Endothelial cell of umbilical vein (primary cell): ENCODE measurements at regions not wholly inside any gene's neighbourhood (a gene's known extent, or its start where the extent isn't known, plus 50 kb on each side); places are given as distances from the start of the nearest gene placed in this dataset.

Experiments used
- BruUV-seq: library from RNA; stranded (reverse); fragments of 400-500 nt; replicated peaks from 2 replicates; lab custom pipeline; 2021; lab: Mats Ljungman, UMichigan
- CTCF ChIA-PET: fragments of 300-600, 350-600 bp; sonication (Branson Sonifier 250); formaldehyde crosslinking; loops from one replicate; lab custom pipeline; 2021; ENCODE audit warnings: antibody characterized with exemption, inconsistent platforms; lab: Charles Lee
- POLR2A ChIA-PET: fragments of 300-600, 350-600 bp; sonication (Branson Sonifier 250); formaldehyde crosslinking; loops from one replicate; lab custom pipeline; 2021; ENCODE audit warnings: antibody characterized with exemption, inconsistent platforms; lab: Charles Lee
- DNase-seq: peaks from one replicate; pipeline ENCODE4 v3.0.0-alpha.2; 2011; ENCODE audit warnings: low read depth, low spot score
- FAIRE-seq: peaks from 2 replicates; lab custom pipeline; 2011; peaks lifted over from hg19 to GRCh38; lab: Jason Lieb, UNC
- H2AFZ ChIP-seq: 2 replicates; pipeline ENCODE4 v1.6.0; 2012; ENCODE audit warnings: low read depth, low read length, control low read depth, inconsistent platforms
- H3K27ac ChIP-seq: 2 replicates; pipeline ENCODE4 v1.5.1; 2011; ENCODE audit warnings: low read depth, mild to moderate bottlenecking, control low read depth, low read length, moderate library complexity; ENCODE audit not compliant: insufficient read depth
- H3K27me3 ChIP-seq, 2 experiments: 2 replicates each; pipeline versions ENCODE4 v1.6.0 to v1.6.1; 2011; ENCODE audit warnings: low read length in 2 of 2, mixed read lengths in 1 of 2; ENCODE audit not compliant: control insufficient read depth in 2 of 2, insufficient read depth in 2 of 2
- H3K36me3 ChIP-seq, 2 experiments: 2 replicates in 1 of 2; 3 replicates in 1 of 2; pipeline ENCODE4 v1.5.1; 2011; ENCODE audit warnings: low read length in 2 of 2, mild to moderate bottlenecking in 1 of 2, moderate library complexity in 1 of 2; ENCODE audit not compliant: control insufficient read depth in 2 of 2, insufficient read depth in 2 of 2; ENCODE audit errors: extremely low read depth in 1 of 2
- H3K4me1 ChIP-seq: 3 replicates; pipeline ENCODE4 v1.5.1; 2011; ENCODE audit warnings: mild to moderate bottlenecking, low read length; ENCODE audit not compliant: control insufficient read depth, insufficient read depth; ENCODE audit errors: extremely low read depth
- H3K4me2 ChIP-seq: 2 replicates; pipeline ENCODE4 v1.6.1; 2011; ENCODE audit warnings: low read length, control low read depth, mixed read lengths; ENCODE audit not compliant: insufficient read depth
- H3K4me3 ChIP-seq, 3 experiments: fragments of 200-600 bp in 1 of 3; sonication (generic), shearing (Covaris generic) in 1 of 3; replicated peaks in 1 of 3; 2 replicates each; pipeline ENCODE4 v1.5.1; 2011 to 2016; ENCODE audit warnings: control low read depth in 3 of 3, low read length in 3 of 3, mild to moderate bottlenecking in 2 of 3, inconsistent platforms in 1 of 3, low read depth in 1 of 3, moderate library complexity in 1 of 3; ENCODE audit not compliant: insufficient read depth in 1 of 3
- H3K79me2 ChIP-seq: 2 replicates; pipeline ENCODE4 v1.6.0; 2012; ENCODE audit warnings: low read length, inconsistent platforms; ENCODE audit not compliant: control insufficient read depth, insufficient read depth
- H3K9ac ChIP-seq: replicated peaks from 2 replicates; pipeline ENCODE3; 2011; ENCODE audit warnings: low read length, control low read depth; ENCODE audit not compliant: insufficient read depth; ENCODE audit errors: extremely low read depth
- H3K9me1 ChIP-seq: replicated peaks from 3 replicates; pipeline ENCODE4 v1.6.0; 2011; ENCODE audit warnings: mild to moderate bottlenecking, low read length; ENCODE audit not compliant: control insufficient read depth, insufficient read depth; ENCODE audit errors: extremely low read depth
- H3K9me3 ChIP-seq: replicated peaks from 2 replicates; pipeline ENCODE4 v1.5.1; 2012; ENCODE audit warnings: low read length, inconsistent platforms; ENCODE audit not compliant: control insufficient read depth, insufficient read depth
- H4K20me1 ChIP-seq: replicated peaks from 2 replicates; pipeline ENCODE3; 2011; ENCODE audit warnings: mild to moderate bottlenecking, low read length; ENCODE audit not compliant: control insufficient read depth, insufficient read depth; ENCODE audit errors: extremely low read depth
- CTCF ChIP-seq, 2 donors: IDR thresholded peaks; 1 replicate in 1 of 2; 2 replicates in 1 of 2; pipeline ENCODE4 v1.5.1; 2011; ENCODE audit warnings: low read length in 2 of 2, mild to moderate bottlenecking in 2 of 2, moderate library complexity in 2 of 2, control low read depth in 1 of 2, inconsistent platforms in 1 of 2, low read depth in 1 of 2; ENCODE audit not compliant: insufficient read depth in 1 of 2; ENCODE audit errors: extremely low read depth in 1 of 2
- EZH2 ChIP-seq: IDR thresholded peaks from 2 replicates; pipeline ENCODE4 v1.6.1; 2012; ENCODE audit warnings: borderline replicate concordance, low read depth, mild to moderate bottlenecking, moderate library complexity, low read length, inconsistent platforms; ENCODE audit not compliant: severe bottlenecking
- FOS ChIP-seq: IDR thresholded peaks from 2 replicates; pipeline ENCODE4 v1.6.1; 2011; ENCODE audit warnings: mild to moderate bottlenecking, low read length, moderate library complexity, borderline replicate concordance; ENCODE audit not compliant: insufficient read depth
- GATA2 ChIP-seq: IDR thresholded peaks from 2 replicates; pipeline ENCODE4 v1.7.0; 2011; ENCODE audit warnings: low read depth, mild to moderate bottlenecking, moderate library complexity, mixed read lengths, low read length; ENCODE audit not compliant: insufficient read length, insufficient read depth
- JUN ChIP-seq: IDR thresholded peaks from 2 replicates; pipeline ENCODE4 v1.6.1; 2011; ENCODE audit warnings: borderline replicate concordance, low read depth; ENCODE audit not compliant: insufficient read length, insufficient read depth
- MAX ChIP-seq: IDR thresholded peaks from 2 replicates; pipeline ENCODE4 v1.6.1; 2011; ENCODE audit not compliant: insufficient read depth, insufficient read length
- MYC ChIP-seq: IDR thresholded peaks from one replicate; pipeline ENCODE4 v1.6.1; 2011; ENCODE audit warnings: mild to moderate bottlenecking, low read depth, low read length
- POLR2AphosphoS5 ChIP-seq: IDR thresholded peaks from 2 replicates; pipeline ENCODE4 v1.6.1; 2012; ENCODE audit warnings: low read depth, mild to moderate bottlenecking, control low read depth, low read length, moderate library complexity; ENCODE audit not compliant: insufficient read depth
- dilution Hi-C: fragments of 300-500 bp; cut with MboI; formaldehyde crosslinking; loops from one replicate; pipeline ENCODE4 v1.15.0; 2019; ENCODE audit warnings: low sequenced_read_pairs; ENCODE audit not compliant: extremely low pct_ligation_motif_present
- intact Hi-C: fragments of 100-400 bp; cut with micrococcal nuclease; formaldehyde crosslinking; loops from one replicate; pipeline ENCODE4 v1.10.0; 2022

- H3K27me3 ChIP-seq = no peaks in the 10 kb centered on the region
- H3K27ac ChIP-seq = no peak overlapping the region
- no peak overlapping the region for H3K4me2 ChIP-seq
- H3K4me3 ChIP-seq = no peak overlapping the region
- no peak for FAIRE-seq
- ChIA-PET POLR2A (no interaction called here), CTCF (no interaction called here)
- H3K79me2 ChIP-seq = no peaks in the 10 kb centered on the region
- TF ChIP-seq MYC = no peak
- no peak for TF ChIP-seq EZH2
- no peak for TF ChIP-seq FOS
- no peaks in the 10 kb centered on the region for H4K20me1 ChIP-seq
- no peak for DNase-seq
- H3K36me3 ChIP-seq = no peaks in the 10 kb centered on the region
- H3K9ac ChIP-seq = no peak overlapping the region
- BruUV-seq = no TSS peak
- H3K4me1 ChIP-seq = peaks cover 2% of the 10 kb centered on the region
- no peaks in the 10 kb centered on the region for H3K9me3 ChIP-seq
- intact Hi-C loops (loop anchor here (10.0 kb wide), 1 partner anchor 536 kb away; no protein-coding TSS in a partner anchor), dilution Hi-C loops (no loop called here)
- H3K9me1 ChIP-seq = no peaks in the 10 kb centered on the region
- H2AFZ ChIP-seq = no peak overlapping the region
These were observed 317.0 kb upstream of the TMTC1 start for GRCh38 chr12:30100741-30101140.

- no peak for FAIRE-seq
These were observed 314.9 kb upstream of the TMTC1 start for GRCh38 chr12:30098677-30099076.

More at GRCh38 chr12:30098677-30099076, 314.9 kb upstream of the TMTC1 start:
- H2AFZ ChIP-seq = no peak overlapping the region
- no peaks in the 10 kb centered on the region for H4K20me1 ChIP-seq
- dilution Hi-C loops = no loop called here
- no peak for DNase-seq
- no peaks in the 10 kb centered on the region for H3K9me3 ChIP-seq
- no peak overlapping the region for H3K9ac ChIP-seq
- H3K36me3 ChIP-seq = no peaks in the 10 kb centered on the region
- H3K4me1 ChIP-seq = no peaks in the 10 kb centered on the region
- TF ChIP-seq POLR2AphosphoS5 (no peak), MAX (no peak), GATA2 (no peak), CTCF (IDR thresholded peaks at IDR 0.05; ENCODE audit: extremely low read depth in 1 of 2, insufficient read depth in 1 of 2, low read depth in 1 of 2, low read length in 2 of 2) (no peak), MYC (no peak), FOS (no peak), JUN (no peak)
- H3K9me1 ChIP-seq = no peaks in the 10 kb centered on the region
- intact Hi-C loops = no loop called here
- no peaks in the 10 kb centered on the region for H3K27me3 ChIP-seq
- no peak overlapping the region for H3K4me2 ChIP-seq
- H3K27ac ChIP-seq = no peak overlapping the region
- H3K4me3 ChIP-seq = no peak overlapping the region
- ChIA-PET POLR2A (no interaction called here), CTCF (interaction anchor here (1.1 to 1.7 kb wide), 3 partner anchors 27 to 138 kb away, joined by 3 to 5 read pairs (median 3); no protein-coding TSS in a partner anchor)
- H3K79me2 ChIP-seq = no peaks in the 10 kb centered on the region
- BruUV-seq = no TSS peak
